CD4-positive, alpha-beta T cell treated with Interleukin-12 subunit alpha and Interleukin-12 subunit beta, for 1 hour (primary cell): ENCODE measurements at regions not wholly inside any gene's neighbourhood (a gene's known extent, or its start where the extent isn't known, plus 50 kb on each side); places are given as distances from the start of the nearest gene placed in this dataset.
A peak's percentile ranks its signal among the peaks of the same experiment; 100 is the strongest.

Experiments
- DNase-seq: peaks from one replicate; pipeline ENCODE4 v3.0.0-alpha.2; 2020

- DNase-seq = no peak
Observed at GRCh38 chr14:98109326-98109725, 1162.7 kb downstream of the BCL11B start.

- DNase-seq = no peak
Observed at GRCh38 chr14:98112194-98112780, 1159.7 kb downstream of the BCL11B start.

GRCh38 chr14:98114122-98114895 is 1157.7 kb downstream of the BCL11B start:
- no peak for DNase-seq

- no peak for DNase-seq
Observed at GRCh38 chr14:98114946-98115345, 1157.1 kb downstream of the BCL11B start.

- DNase-seq = no peak
Observed at GRCh38 chr14:98118749-98119148, 1153.2 kb downstream of the BCL11B start.

- no peak for DNase-seq
Observed at GRCh38 chr14:98119739-98120138, 1152.3 kb downstream of the BCL11B start.

- no peak for DNase-seq
Observed at GRCh38 chr14:98120831-98121464, 1151.0 kb downstream of the BCL11B start.

- no peak for DNase-seq
Observed at GRCh38 chr14:98122527-98122926, 1149.5 kb downstream of the BCL11B start.

GRCh38 chr14:98130691-98131090 is 1141.3 kb downstream of the BCL11B start:
- DNase-seq = no peak

- no peak for DNase-seq
Observed at GRCh38 chr14:98131406-98131805, 1140.6 kb downstream of the BCL11B start.

- DNase-seq = no peak
Observed at GRCh38 chr14:98133806-98134205, 1138.2 kb downstream of the BCL11B start.

GRCh38 chr14:98136012-98136789 is 1135.8 kb downstream of the BCL11B start:
- DNase-seq = peak; percentile 28

GRCh38 chr14:98137131-98138025 is 1134.6 kb downstream of the BCL11B start:
- no peak for DNase-seq

GRCh38 chr14:98138666-98139065 is 1133.3 kb downstream of the BCL11B start:
- DNase-seq = peak; percentile 84

GRCh38 chr14:98140862-98141530 is 1131.0 kb downstream of the BCL11B start:
- no peak for DNase-seq

- no peak for DNase-seq
Observed at GRCh38 chr14:98143566-98143965, 1128.4 kb downstream of the BCL11B start.

GRCh38 chr14:98144964-98145363 is 1127.0 kb downstream of the BCL11B start:
- no peak for DNase-seq

GRCh38 chr14:98146416-98146815 is 1125.6 kb downstream of the BCL11B start:
- DNase-seq = no peak

GRCh38 chr14:98154254-98154653 is 1117.7 kb downstream of the BCL11B start:
- DNase-seq = no peak

- no peak for DNase-seq
Observed at GRCh38 chr14:98156411-98156810, 1115.6 kb downstream of the BCL11B start.

- no peak for DNase-seq
Observed at GRCh38 chr14:98160901-98161300, 1111.1 kb downstream of the BCL11B start.

GRCh38 chr14:98161356-98161755 is 1110.6 kb downstream of the BCL11B start:
- DNase-seq = no peak
